GM12878 (cell line): ENCODE measurements at regions not wholly inside any gene's neighbourhood (a gene's known extent, or its start where the extent isn't known, plus 50 kb on each side); places are given as distances from the start of the nearest gene placed in this dataset.

Experiments used
- ATAC-seq: fragments of 200-7000 bp; cut with Tn5 transposase; 3 replicates; pipeline ENCODE4 v1.9.1; 2020; ENCODE audit warnings: mild to moderate bottlenecking, moderate library complexity
- BruUV-seq: library from RNA; stranded (reverse); fragments of 400-500 nt; replicated peaks from 2 replicates; lab custom pipeline; 2021; lab: Mats Ljungman, UMichigan
- CTCF ChIA-PET: fragments of 300-600 bp; sonication (Branson Sonifier 250); formaldehyde crosslinking; extraction: SDS; loops from one replicate; lab custom pipeline; 2021; ENCODE audit warnings: inconsistent platforms; lab: Yijun Ruan, JAX
- POLR2A ChIA-PET: fragments of 350-600 bp; formaldehyde crosslinking; extraction: SDS; loops from one replicate; lab custom pipeline; 2021; ENCODE audit warnings: inconsistent platforms; lab: Charles Lee
- RAD21 ChIA-PET: fragments of 300-600 bp; sonication (Branson Sonifier 250); formaldehyde crosslinking; loops from one replicate; lab custom pipeline; 2023; ENCODE audit warnings: antibody characterized with exemption; ENCODE audit not compliant: unreplicated experiment; lab: Charles Lee
- SMC1A ChIA-PET: fragments of 300-600 bp; sonication (Branson Sonifier 250); formaldehyde crosslinking; loops from one replicate; lab custom pipeline; 2023; ENCODE audit not compliant: unreplicated experiment, uncharacterized antibody; lab: Charles Lee
- DNase-seq: peaks from one replicate; pipeline ENCODE4 v3.0.0-alpha.2; 2011; ENCODE audit warnings: low read depth, low spot score
- FAIRE-seq: peaks from 3 replicates; lab custom pipeline; 2011; peaks lifted over from hg19 to GRCh38; lab: Jason Lieb, UNC
- H2AFZ ChIP-seq: 2 replicates; pipeline ENCODE4 v1.6.0; 2011; ENCODE audit warnings: low read depth, low read length, control low read depth; ENCODE audit not compliant: control insufficient read depth
- H3K27ac ChIP-seq: 2 replicates; pipeline ENCODE4 v1.5.1; 2011; ENCODE audit warnings: control low read depth; ENCODE audit not compliant: control insufficient read depth, insufficient read depth
- H3K27me3 ChIP-seq, 2 experiments: replicated peaks in 1 of 2; 2 replicates each; pipeline versions ENCODE4 v1.6.0 to v1.6.1; 2011; ENCODE audit warnings: low read length in 1 of 2; ENCODE audit not compliant: control insufficient read depth in 2 of 2, insufficient read depth in 2 of 2
- H3K36me3 ChIP-seq, 2 experiments: 2 replicates each; pipeline ENCODE4 v1.5.1; 2011; ENCODE audit warnings: low read length in 1 of 2; ENCODE audit not compliant: control insufficient read depth in 2 of 2, insufficient read depth in 2 of 2
- H3K4me1 ChIP-seq: 2 replicates; pipeline ENCODE4 v1.6.1; 2011; ENCODE audit warnings: mild to moderate bottlenecking, low read length, moderate library complexity, mixed read lengths; ENCODE audit not compliant: control insufficient read depth, insufficient read depth
- H3K4me2 ChIP-seq: 2 replicates; pipeline ENCODE4 v1.6.0; 2011; ENCODE audit warnings: control low read depth; ENCODE audit not compliant: control insufficient read depth, insufficient read depth
- H3K4me3 ChIP-seq: fragments of 200-600 bp; sonication (generic); 2 replicates; pipeline ENCODE4 v1.5.1; 2016
- H3K79me2 ChIP-seq: 2 replicates; pipeline ENCODE4 v1.6.0; 2011; ENCODE audit warnings: low read length; ENCODE audit not compliant: control insufficient read depth, insufficient read depth
- H3K9ac ChIP-seq: 2 replicates; pipeline ENCODE4 v1.8.0; 2011; ENCODE audit warnings: low read length, control low read depth, mixed read lengths; ENCODE audit not compliant: control insufficient read depth, insufficient read depth
- H3K9me3 ChIP-seq: replicated peaks from 3 replicates; pipeline ENCODE4 v1.5.1; 2011; ENCODE audit warnings: mild to moderate bottlenecking, low read length; ENCODE audit not compliant: control insufficient read depth, insufficient read depth
- H4K20me1 ChIP-seq: 2 replicates; pipeline ENCODE4 v1.6.0; 2011; ENCODE audit not compliant: control insufficient read depth, insufficient read depth
- CBX3 ChIP-seq: fragments of 200-600 bp; sonication (generic); IDR thresholded peaks from 2 replicates; pipeline ENCODE4 v1.6.1; 2016; ENCODE audit warnings: low read depth, borderline replicate concordance
- FOXM1 ChIP-seq: IDR thresholded peaks from 2 replicates; pipeline ENCODE4 v1.6.1; 2012; ENCODE audit warnings: low read depth, mild to moderate bottlenecking, inconsistent platforms, low read length, moderate library complexity
- KAT2A ChIP-seq: conservative IDR thresholded peaks from 2 replicates; pipeline ENCODE4 v1.6.1; 2011; ENCODE audit warnings: low read depth, low read length; ENCODE audit not compliant: control insufficient read depth
- NFYA ChIP-seq: IDR thresholded peaks from 2 replicates; pipeline ENCODE4 v1.6.1; 2011; ENCODE audit warnings: low read depth, mild to moderate bottlenecking, low read length, improper control_type of control experiment, borderline replicate concordance
- POLR2AphosphoS5 ChIP-seq: IDR thresholded peaks from 2 replicates; pipeline ENCODE4 v1.6.1; 2011; ENCODE audit warnings: mild to moderate bottlenecking, low read length, inconsistent platforms
- STAT3 ChIP-seq: IDR thresholded peaks from 2 replicates; pipeline ENCODE4 v1.6.1; 2011; ENCODE audit warnings: low read depth, low read length, improper control_type of control experiment
- ZNF622 ChIP-seq: fragments of 450-650 bp; IDR thresholded peaks from 2 replicates; pipeline ENCODE4 v1.6.1; 2017; ENCODE audit warnings: mild to moderate bottlenecking, inconsistent platforms
- ZSCAN29 ChIP-seq: fragments of 450-650 bp; IDR thresholded peaks from 2 replicates; pipeline ENCODE4 v1.6.1; 2017; ENCODE audit warnings: mild to moderate bottlenecking, moderate library complexity
- ZZZ3 ChIP-seq: IDR thresholded peaks from 2 replicates; pipeline ENCODE4 v1.6.1; 2011; ENCODE audit warnings: low read depth; ENCODE audit not compliant: control insufficient read depth, insufficient read length
- WGBS: methylation state at CpG from one replicate; pipeline ENCODE4 v1.1.6; 2016; ENCODE audit warnings: low lambda C conversion rate; ENCODE audit not compliant: insufficient replicate concordance, insufficient coverage; ENCODE audit errors: missing lambda C conversion rate; 5-methylcytosine and 5-hydroxymethylcytosine counted together
- in situ Hi-C: fragments of 300-500 bp; cut with MboI; formaldehyde crosslinking; loops from 9 replicates; pipeline ENCODE4 v1.14.3; 2018; ENCODE audit warnings: mixed read lengths
- intact Hi-C: fragments of 100-400 bp; cut with micrococcal nuclease; formaldehyde crosslinking; loops from one replicate; pipeline ENCODE4 v1.14.2; 2022; ENCODE audit not compliant: unreplicated experiment

DNA sequence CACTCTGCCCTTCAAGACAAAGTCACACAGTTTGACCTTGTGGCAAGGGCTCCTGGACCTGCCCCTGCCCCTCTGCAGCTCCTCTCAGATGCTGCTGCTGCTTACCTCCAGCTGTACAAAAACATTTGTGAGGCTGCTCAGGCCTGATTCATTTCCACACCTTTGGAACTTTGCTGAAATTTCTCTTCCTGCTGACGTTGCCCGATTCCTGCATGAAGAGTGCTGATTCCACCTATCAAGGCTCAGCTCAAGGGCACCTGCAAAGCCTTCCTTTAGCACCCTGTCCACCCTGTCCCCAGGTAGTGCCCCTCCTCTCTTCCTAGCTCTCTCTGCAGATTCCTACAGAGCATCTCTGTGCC is 738.3 kb upstream of the HS6ST1 start:
- TF ChIP-seq NFYA, result no peak
- TF ChIP-seq POLR2AphosphoS5, result no peak
- no peak for ATAC-seq
- no peaks in the 10 kb centered on the region for H3K79me2 ChIP-seq
- H3K27ac ChIP-seq, result no peak overlapping the region
- H3K27me3 ChIP-seq, result no peaks in the 10 kb centered on the region
- H3K4me2 ChIP-seq, result no peak overlapping the region
- no peaks in the 10 kb centered on the region for H3K36me3 ChIP-seq
- FAIRE-seq, result no peak
- no peak for DNase-seq
- no peak overlapping the region for H2AFZ ChIP-seq
- ChIA-PET POLR2A (no interaction called here), RAD21 (no interaction called here), SMC1A (no interaction called here), CTCF (no interaction called here)
- no peaks in the 10 kb centered on the region for H4K20me1 ChIP-seq
- no peak overlapping the region for H3K9ac ChIP-seq
- H3K4me3 ChIP-seq, result no peak overlapping the region
- H3K9me3 ChIP-seq, result no peaks in the 10 kb centered on the region
- in situ Hi-C loops, result no loop called here
- WGBS, result 28% methylated on average over 2 of the region's 2 CpGs
- H3K4me1 ChIP-seq, result peaks cover 8% of the 10 kb centered on the region
- intact Hi-C loops, result no loop called here
- no TSS peak for BruUV-seq

DNA sequence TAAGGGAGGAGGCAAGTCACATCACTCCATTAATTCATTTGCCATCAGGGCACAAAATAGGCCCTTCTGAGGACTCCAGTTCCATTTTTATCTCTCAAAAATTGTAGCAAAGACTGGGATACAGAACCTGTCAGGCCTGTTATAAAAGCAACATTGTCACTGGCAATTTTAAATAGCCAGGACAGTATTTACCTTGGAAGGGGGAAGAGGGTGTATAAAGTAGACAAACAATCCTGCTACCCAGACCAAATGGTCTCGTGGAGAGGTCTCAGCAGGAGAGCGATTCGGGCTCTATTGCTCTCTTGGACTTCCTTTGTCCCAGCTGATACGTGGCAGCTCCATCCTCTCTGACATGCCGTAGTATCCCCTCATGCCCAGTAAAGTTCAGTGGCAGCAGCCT is 740.3 kb upstream of the HS6ST1 start:
- RAD21 ChIA-PET, result no interaction called here
- DNase-seq (no peak), FAIRE-seq (no peak), ATAC-seq (no peak)
- Histone ChIP-seq H3K79me2 (no peaks in the 10 kb centered on the region), H2AFZ (no peak overlapping the region), H4K20me1 (no peaks in the 10 kb centered on the region), H3K9ac (no peak overlapping the region), H3K4me2 (no peak overlapping the region), H3K27me3 (no peaks in the 10 kb centered on the region), H3K27ac (no peak overlapping the region), H3K9me3 (no peaks in the 10 kb centered on the region), H3K4me3 (no peak overlapping the region), H3K36me3 (no peaks in the 10 kb centered on the region), H3K4me1 (peaks cover 8% of the 10 kb centered on the region)
- SMC1A ChIA-PET, result no interaction called here
- intact Hi-C loops, result no loop called here
- TF ChIP-seq STAT3 (no peak), FOXM1 (no peak), KAT2A (no peak), CBX3 (no peak), ZZZ3 (no peak), ZSCAN29 (no peak), ZNF622 (no peak)
- in situ Hi-C loops, result no loop called here
- WGBS, result 53% methylated on average over 5 of the region's 5 CpGs
- CTCF ChIA-PET, result no interaction called here
- POLR2A ChIA-PET, result no interaction called here
- BruUV-seq, result no TSS peak
